Bronchial epithelial cell (primary cell): ENCODE measurements at regions not wholly inside any gene's neighbourhood (a gene's known extent, or its start where the extent isn't known, plus 50 kb on each side); places are given as distances from the start of the nearest gene placed in this dataset.

Source experiments
- DNase-seq: peaks from one replicate; pipeline ENCODE4 v3.0.0-alpha.2; 2010; ENCODE audit warnings: low read depth
- FAIRE-seq: peaks from 2 replicates; lab custom pipeline; 2011; peaks lifted over from hg19 to GRCh38; lab: Jason Lieb, UNC
- H3K27me3 ChIP-seq: 2 replicates; pipeline ENCODE4 v1.5.1; 2011; ENCODE audit warnings: low read length; ENCODE audit not compliant: control insufficient read depth, insufficient read depth
- H3K36me3 ChIP-seq: 2 replicates; pipeline ENCODE4 v1.5.1; 2011; ENCODE audit warnings: low read length; ENCODE audit not compliant: control insufficient read depth, insufficient read depth
- H3K4me3 ChIP-seq: 2 replicates; pipeline ENCODE4 v1.5.1; 2011; ENCODE audit warnings: mild to moderate bottlenecking, low read depth, low read length, control low read depth
- CTCF ChIP-seq: IDR thresholded peaks from 2 replicates; pipeline ENCODE4 v1.5.1; 2011; ENCODE audit warnings: mild to moderate bottlenecking, moderate library complexity, low read length, control low read depth, inconsistent platforms; ENCODE audit not compliant: insufficient read depth, severe bottlenecking

- H3K36me3 ChIP-seq: no peaks in the 10 kb centered on the region
- TF ChIP-seq CTCF: no peak
- no peak for DNase-seq
- no peak for FAIRE-seq
- no peaks in the 10 kb centered on the region for H3K27me3 ChIP-seq
- no peak overlapping the region for H3K4me3 ChIP-seq
Measured at GRCh38 chr18:28541934-28542333, 365.0 kb upstream of the CDH2 start.

GRCh38 chr18:28541276-28541930 is 364.5 kb upstream of the CDH2 start:
- no peak for FAIRE-seq
- H3K27me3 ChIP-seq: no peaks in the 10 kb centered on the region
- H3K36me3 ChIP-seq: no peaks in the 10 kb centered on the region
- no peak for TF ChIP-seq CTCF
- DNase-seq: no peak
- no peak overlapping the region for H3K4me3 ChIP-seq

- H3K4me3 ChIP-seq: no peak overlapping the region
- H3K36me3 ChIP-seq: no peaks in the 10 kb centered on the region
- DNase-seq (no peak), FAIRE-seq (no peak)
- no peaks in the 10 kb centered on the region for H3K27me3 ChIP-seq
- TF ChIP-seq CTCF: no peak
Measured at GRCh38 chr18:28529644-28530043, 352.7 kb upstream of the CDH2 start.

GRCh38 chr18:28526196-28526595 is 349.3 kb upstream of the CDH2 start:
- H3K36me3 ChIP-seq: no peaks in the 10 kb centered on the region
- no peak overlapping the region for H3K4me3 ChIP-seq
- DNase-seq: no peak
- no peak for TF ChIP-seq CTCF
- H3K27me3 ChIP-seq: no peaks in the 10 kb centered on the region
- no peak for FAIRE-seq

- DNase-seq (no peak), FAIRE-seq (no peak)
- no peaks in the 10 kb centered on the region for H3K27me3 ChIP-seq
- no peak overlapping the region for H3K4me3 ChIP-seq
- no peaks in the 10 kb centered on the region for H3K36me3 ChIP-seq
- no peak for TF ChIP-seq CTCF
Measured at GRCh38 chr18:28523758-28524475, 347.0 kb upstream of the CDH2 start.

GRCh38 chr18:28522236-28522635 is 345.3 kb upstream of the CDH2 start:
- FAIRE-seq (no peak), DNase-seq (no peak)
- no peak for TF ChIP-seq CTCF
- no peak overlapping the region for H3K4me3 ChIP-seq
- no peaks in the 10 kb centered on the region for H3K27me3 ChIP-seq
- no peaks in the 10 kb centered on the region for H3K36me3 ChIP-seq
